NAMALWA (cell line): ENCODE measurements at regions not wholly inside any gene's neighbourhood (a gene's known extent, or its start where the extent isn't known, plus 50 kb on each side); places are given as distances from the start of the nearest gene placed in this dataset.

Source experiments
- DNase-seq: peaks from one replicate; pipeline ENCODE4 v3.0.0-alpha.2; 2015; ENCODE audit warnings: low spot score

DNA sequence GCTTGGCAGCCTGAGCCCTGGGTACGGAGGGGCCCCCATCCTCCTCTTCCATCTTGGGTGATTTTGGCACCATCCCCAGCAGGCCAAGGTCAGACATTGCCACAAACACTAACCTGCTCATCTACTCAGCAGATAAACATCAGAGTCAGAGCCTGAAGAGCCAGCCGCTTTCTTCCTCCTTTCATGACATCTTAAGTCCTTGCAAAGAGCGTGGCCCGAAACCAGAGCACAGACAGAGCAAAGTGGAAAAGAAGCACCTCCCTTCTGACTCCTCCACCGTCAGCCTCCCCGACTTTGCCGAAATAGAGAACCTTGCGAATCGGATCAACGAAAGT is 60.4 kb upstream of the RPH3AL start:
- DNase-seq: no peak

DNA sequence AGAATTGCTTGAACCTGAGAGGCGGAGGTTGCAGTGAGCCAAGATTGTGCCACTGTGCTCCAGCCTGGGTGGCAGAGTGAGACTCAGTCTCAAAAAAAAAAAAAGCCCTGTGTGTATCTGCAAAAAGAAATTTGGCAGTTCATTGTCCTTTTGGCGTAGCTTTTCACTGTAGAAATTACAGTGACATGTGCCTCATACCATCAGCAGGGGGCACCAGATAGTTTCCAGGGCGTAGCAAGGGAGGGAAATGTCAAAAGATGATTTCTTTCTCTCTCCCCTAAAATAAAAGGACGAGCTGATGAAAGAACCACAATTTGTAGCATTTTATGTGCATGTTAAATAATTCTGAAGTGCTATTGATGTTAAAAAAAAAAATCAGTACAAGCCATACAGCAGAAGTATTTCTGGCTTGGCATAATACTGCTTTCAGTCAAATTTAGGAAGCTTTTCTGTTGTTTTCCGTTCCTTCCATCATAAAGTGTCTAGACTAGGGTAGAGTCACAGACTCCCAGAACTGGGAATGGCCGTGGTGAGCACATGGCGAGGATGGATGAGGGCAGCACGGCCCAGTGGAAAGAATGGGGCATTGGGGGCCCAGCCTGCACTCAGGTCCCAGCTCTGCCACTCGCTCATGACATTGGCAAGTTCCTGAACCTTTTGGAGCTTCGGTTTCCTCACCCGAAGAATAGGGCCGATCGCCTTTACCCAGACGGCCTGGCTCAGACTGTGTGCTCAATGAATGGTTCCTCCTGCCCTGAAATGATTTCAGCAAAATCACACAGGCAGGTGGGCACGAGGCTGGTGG is 59.8 kb upstream of the RPH3AL start:
- DNase-seq: peak; percentile 69

DNA sequence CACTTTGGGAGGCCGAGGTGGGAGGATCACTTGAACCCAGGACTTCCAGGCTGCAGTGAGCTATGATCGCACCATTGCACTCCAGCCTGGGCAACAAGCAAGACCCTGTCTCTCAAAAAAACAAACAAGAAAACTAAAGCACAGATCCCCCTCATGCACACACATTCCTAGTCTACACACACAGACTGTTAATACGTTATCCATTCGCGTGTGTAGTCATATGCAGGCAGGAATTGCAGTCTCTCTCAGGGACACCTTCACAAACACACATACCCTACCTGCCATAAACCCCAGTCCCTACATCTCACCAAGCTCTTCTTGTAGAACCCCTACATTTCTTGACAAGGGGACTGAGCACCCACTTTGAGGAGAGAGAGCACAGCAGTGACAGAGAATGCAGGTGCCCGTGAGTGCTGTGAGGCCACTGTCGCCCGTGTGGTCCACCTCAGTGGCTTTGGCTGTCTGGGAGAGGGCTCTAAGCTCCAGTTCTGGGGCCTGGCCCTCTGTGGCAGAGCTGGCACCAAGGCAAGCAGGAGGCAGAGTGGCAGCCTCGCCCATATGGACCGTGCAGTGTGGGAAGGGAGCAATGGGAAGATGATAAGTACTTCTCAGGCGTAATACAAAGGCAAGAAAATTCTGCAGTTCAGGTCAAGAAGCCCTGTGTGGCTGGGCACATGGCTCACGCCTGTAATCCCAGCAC is 59.0 kb upstream of the RPH3AL start:
- no peak for DNase-seq

DNA sequence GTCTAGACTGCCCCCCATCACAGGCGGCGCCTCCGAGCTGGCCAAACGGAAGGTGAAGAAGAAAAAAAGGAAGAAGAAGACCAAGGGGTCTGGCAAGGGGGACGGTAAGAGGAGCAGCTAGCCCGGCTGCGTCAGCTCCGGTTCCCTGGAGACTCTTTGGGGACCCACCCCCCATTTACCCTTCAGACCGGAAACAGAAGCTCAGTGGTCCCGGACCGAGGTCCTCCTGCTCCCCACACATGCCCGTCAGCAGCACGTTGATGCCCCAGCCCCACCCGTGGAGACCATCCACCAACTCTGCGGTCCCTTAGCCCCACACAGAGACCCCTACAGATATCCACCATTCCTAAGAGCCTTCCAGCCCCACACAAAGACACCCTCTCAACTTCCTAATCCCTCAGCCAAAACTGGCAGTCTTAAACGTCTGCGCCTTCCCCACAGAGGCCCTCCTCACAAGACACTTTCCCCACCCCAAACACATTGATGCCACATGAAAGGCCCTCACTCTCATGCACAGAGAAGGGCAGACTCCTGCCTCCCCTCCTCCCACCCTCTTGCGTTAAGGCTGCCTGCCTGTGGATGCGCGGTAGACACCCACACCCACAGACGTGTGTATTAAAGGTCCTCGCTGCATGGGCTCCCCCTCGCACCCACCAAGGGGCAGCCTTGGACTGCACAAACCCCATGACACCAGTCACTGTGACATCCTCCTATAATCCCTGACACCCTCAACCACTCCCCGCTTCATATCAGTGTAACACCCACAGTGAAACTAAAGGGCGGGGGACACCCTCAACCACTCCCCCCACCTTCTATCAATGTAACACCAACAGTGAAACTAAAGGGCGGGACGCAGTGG is 58.2 kb upstream of the RPH3AL start:
- DNase-seq: no peak

DNA sequence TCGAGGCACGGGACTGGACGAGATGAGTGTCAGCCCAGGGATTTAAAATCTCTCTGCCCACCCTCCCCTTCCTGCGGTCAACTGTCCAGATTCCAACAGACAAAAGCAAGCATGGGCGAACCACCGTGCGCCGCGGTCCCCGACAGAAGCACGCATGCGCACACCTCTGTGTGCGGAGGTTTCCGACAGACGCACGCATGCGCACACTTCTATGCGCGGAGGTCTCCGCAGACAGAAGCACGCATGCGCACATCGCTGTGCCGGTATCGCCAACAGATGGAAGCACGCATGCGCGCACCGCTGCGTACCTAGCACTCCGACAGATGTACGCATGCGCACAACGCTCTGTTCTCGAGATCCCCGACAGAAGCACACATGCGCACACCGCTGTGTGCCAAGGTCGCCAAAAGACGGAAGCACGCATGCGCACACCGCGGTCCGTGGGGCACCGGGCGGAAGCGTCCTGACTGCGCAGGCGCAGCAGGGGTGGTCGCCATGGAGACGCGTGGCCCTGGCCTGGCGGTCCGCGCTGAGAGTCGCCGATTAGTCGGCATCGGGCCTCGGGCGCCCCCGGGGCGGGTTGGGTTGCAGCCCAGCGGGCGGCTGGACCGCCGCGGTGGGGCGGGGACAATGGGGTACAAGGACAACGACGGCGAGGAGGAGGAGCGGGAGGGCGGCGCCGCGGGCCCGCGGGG is 57.4 kb upstream of the RPH3AL start:
- DNase-seq: peak; percentile 96

DNA sequence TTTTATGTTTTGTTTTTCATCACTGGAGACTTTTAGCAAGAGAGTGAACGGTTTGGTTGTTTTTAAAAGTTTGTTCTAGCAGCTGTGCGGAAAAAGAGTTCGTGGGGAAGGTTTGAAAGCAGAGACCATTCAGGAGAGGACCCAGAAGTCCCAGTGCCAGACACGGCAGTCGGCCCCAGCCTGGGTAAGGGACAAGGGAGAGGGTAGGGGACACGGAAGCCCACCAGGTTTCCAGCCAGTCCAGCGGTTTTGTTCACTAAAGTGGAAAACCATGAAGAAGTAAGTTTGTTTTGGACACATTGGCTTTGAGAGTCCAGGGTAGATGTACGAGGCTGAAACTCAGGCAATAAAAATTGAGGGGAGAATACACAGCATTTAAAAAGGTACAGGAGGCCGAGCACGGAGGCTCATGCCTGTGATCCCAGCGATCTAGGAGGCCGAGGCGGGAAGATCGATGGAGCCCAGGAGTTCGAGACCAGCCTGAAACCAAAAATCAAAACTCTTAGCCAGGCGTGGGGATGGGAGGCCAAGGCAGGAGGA is 56.8 kb upstream of the RPH3AL start:
- DNase-seq: no peak

DNA sequence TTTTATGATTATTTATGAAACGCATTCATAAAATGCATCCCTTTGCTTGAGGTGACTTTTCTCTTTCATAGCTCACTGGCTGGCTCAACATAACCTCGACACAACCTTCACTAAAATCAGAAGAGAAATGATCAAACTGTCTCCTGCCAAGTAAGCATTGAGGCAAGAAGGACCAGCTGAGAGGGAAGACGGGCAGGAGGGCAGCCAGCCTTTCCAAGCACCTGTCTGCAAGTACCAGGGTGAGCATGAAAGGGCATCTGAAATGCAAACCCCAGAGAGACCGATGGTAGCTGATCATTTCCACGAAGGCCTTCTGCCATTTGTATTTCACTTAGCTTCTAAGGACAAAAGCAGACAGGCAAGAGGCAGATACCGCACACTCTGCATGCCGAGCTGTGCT is 52.1 kb upstream of the RPH3AL start:
- no peak for DNase-seq
